Panc1 (cell line): ENCODE measurements at regions not wholly inside any gene's neighbourhood (a gene's known extent, or its start where the extent isn't known, plus 50 kb on each side); places are given as distances from the start of the nearest gene placed in this dataset.

Source experiments
- POLR2AphosphoS5 ChIP-seq: IDR thresholded peaks from 2 replicates; pipeline ENCODE4 v1.6.1; 2012; ENCODE audit warnings: mild to moderate bottlenecking, low read depth, low read length, moderate library complexity
- SIN3A ChIP-seq: IDR thresholded peaks from 2 replicates; pipeline ENCODE4 v1.6.1; 2012; ENCODE audit warnings: low read depth, mild to moderate bottlenecking, low read length, moderate library complexity, borderline replicate concordance; ENCODE audit not compliant: insufficient read depth
- TCF7L2 ChIP-seq: IDR thresholded peaks from 2 replicates; pipeline ENCODE4 v1.6.1; 2011; ENCODE audit warnings: mild to moderate bottlenecking, low read depth, low read length, inconsistent platforms
- TF ChIP-seq, protein P1 (sequence below): fragments of 450-650 bp; IDR thresholded peaks from 2 replicates; pipeline ENCODE4 v1.5.1; 2017; ENCODE audit warnings: mild to moderate bottlenecking
- TF ChIP-seq, protein P2 (sequence below), 2 experiments: IDR thresholded peaks; 2 replicates each; pipeline ENCODE4 v1.6.1; 2011 to 2012; ENCODE audit warnings: low read depth in 2 of 2, control low read depth in 1 of 2, low read length in 1 of 2, mild to moderate bottlenecking in 1 of 2, moderate library complexity in 1 of 2; ENCODE audit not compliant: insufficient read depth in 1 of 2

DNA sequence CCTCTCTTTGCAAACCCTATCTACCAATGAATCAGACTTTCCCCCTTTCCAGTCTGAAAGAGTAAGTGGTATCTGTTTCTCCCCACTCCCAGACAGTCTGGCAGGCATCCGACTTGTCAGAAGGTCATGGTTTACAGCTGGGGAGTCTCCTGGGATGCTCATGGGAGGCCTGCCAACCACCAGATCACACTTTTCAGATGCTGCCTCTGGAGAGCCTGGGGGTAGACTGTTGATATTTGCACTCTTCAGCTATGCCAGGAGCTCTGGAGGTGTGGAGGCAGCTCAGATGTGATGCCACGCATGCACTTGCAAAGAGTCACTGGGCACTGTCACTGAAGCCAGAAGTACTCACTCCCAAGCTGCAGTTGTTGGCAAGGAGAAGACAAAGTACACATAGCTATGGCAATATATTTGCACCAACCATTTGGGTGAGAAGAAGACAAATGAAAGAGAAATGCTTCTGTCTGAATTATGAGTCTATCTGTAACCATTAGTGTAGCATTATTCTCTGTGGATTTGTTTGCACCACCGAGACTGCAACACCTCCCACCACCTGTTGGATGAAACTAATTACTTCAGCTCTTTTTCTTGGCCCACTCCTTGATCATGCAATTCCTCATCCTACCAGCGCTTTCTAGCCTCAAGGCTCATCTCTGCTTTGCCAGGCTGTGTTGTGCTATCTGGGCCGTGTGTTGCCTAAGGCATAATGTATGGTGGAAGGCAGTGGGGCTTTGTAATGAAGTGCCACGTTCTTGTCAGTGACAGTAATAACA, 133.0 kb upstream of the SPAG17 start:
- TF ChIP-seq, protein P1, sequence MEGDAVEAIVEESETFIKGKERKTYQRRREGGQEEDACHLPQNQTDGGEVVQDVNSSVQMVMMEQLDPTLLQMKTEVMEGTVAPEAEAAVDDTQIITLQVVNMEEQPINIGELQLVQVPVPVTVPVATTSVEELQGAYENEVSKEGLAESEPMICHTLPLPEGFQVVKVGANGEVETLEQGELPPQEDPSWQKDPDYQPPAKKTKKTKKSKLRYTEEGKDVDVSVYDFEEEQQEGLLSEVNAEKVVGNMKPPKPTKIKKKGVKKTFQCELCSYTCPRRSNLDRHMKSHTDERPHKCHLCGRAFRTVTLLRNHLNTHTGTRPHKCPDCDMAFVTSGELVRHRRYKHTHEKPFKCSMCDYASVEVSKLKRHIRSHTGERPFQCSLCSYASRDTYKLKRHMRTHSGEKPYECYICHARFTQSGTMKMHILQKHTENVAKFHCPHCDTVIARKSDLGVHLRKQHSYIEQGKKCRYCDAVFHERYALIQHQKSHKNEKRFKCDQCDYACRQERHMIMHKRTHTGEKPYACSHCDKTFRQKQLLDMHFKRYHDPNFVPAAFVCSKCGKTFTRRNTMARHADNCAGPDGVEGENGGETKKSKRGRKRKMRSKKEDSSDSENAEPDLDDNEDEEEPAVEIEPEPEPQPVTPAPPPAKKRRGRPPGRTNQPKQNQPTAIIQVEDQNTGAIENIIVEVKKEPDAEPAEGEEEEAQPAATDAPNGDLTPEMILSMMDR, result no peak
- TF ChIP-seq POLR2AphosphoS5 (no peak), TCF7L2 (no peak), SIN3A (no peak)
- TF ChIP-seq, protein P2, sequence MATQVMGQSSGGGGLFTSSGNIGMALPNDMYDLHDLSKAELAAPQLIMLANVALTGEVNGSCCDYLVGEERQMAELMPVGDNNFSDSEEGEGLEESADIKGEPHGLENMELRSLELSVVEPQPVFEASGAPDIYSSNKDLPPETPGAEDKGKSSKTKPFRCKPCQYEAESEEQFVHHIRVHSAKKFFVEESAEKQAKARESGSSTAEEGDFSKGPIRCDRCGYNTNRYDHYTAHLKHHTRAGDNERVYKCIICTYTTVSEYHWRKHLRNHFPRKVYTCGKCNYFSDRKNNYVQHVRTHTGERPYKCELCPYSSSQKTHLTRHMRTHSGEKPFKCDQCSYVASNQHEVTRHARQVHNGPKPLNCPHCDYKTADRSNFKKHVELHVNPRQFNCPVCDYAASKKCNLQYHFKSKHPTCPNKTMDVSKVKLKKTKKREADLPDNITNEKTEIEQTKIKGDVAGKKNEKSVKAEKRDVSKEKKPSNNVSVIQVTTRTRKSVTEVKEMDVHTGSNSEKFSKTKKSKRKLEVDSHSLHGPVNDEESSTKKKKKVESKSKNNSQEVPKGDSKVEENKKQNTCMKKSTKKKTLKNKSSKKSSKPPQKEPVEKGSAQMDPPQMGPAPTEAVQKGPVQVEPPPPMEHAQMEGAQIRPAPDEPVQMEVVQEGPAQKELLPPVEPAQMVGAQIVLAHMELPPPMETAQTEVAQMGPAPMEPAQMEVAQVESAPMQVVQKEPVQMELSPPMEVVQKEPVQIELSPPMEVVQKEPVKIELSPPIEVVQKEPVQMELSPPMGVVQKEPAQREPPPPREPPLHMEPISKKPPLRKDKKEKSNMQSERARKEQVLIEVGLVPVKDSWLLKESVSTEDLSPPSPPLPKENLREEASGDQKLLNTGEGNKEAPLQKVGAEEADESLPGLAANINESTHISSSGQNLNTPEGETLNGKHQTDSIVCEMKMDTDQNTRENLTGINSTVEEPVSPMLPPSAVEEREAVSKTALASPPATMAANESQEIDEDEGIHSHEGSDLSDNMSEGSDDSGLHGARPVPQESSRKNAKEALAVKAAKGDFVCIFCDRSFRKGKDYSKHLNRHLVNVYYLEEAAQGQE (IDR thresholded peaks at IDR 0.05; ENCODE audit: insufficient read depth in 1 of 2, low read depth in 2 of 2, low read length in 1 of 2), result no peak
